Trophoblast cell (in vitro differentiated cells and primary cell): ENCODE measurements at regions not wholly inside any gene's neighbourhood (a gene's known extent, or its start where the extent isn't known, plus 50 kb on each side); places are given as distances from the start of the nearest gene placed in this dataset.

Experiments used
- DNase-seq, 2 donors: peaks; one replicate each; pipeline ENCODE4 v3.0.0-alpha.2; 2016
- H2AFZ ChIP-seq: 2 replicates; pipeline ENCODE4 v1.6.1; 2013; ENCODE audit warnings: low read length, moderate library complexity, mild to moderate bottlenecking; ENCODE audit not compliant: insufficient read depth, poor library complexity
- H2AK5ac ChIP-seq: 2 replicates; pipeline ENCODE4 v1.6.1; 2013; ENCODE audit warnings: mild to moderate bottlenecking, low read length
- H2BK120ac ChIP-seq: 2 replicates; pipeline ENCODE4 v1.6.1; 2013; ENCODE audit warnings: low read length, mild to moderate bottlenecking, moderate library complexity; ENCODE audit not compliant: insufficient read depth, poor library complexity
- H2BK12ac ChIP-seq: 2 replicates; pipeline ENCODE4 v1.6.1; 2013; ENCODE audit warnings: mild to moderate bottlenecking, low read length, moderate library complexity
- H2BK5ac ChIP-seq: 2 replicates; pipeline ENCODE4 v1.6.1; 2013; ENCODE audit warnings: low read length, low read depth, moderate library complexity, mild to moderate bottlenecking; ENCODE audit not compliant: poor library complexity
- H3K14ac ChIP-seq: 2 replicates; pipeline ENCODE4 v1.6.1; 2013; ENCODE audit warnings: mild to moderate bottlenecking, low read length
- H3K18ac ChIP-seq: 2 replicates; pipeline ENCODE4 v1.6.1; 2013; ENCODE audit warnings: mild to moderate bottlenecking, low read length
- H3K23ac ChIP-seq: 2 replicates; pipeline ENCODE4 v1.6.1; 2013; ENCODE audit warnings: low read length
- H3K27ac ChIP-seq: 2 replicates; pipeline ENCODE4 v1.5.1; 2013; ENCODE audit warnings: low read depth, mild to moderate bottlenecking, inconsistent platforms, low read length, moderate library complexity
- H3K27me3 ChIP-seq: 2 replicates; pipeline ENCODE4 v1.6.1; 2013; ENCODE audit warnings: inconsistent platforms, mild to moderate bottlenecking, low read length, moderate library complexity; ENCODE audit not compliant: insufficient read depth
- H3K36me3 ChIP-seq, 2 experiments: 1 replicate in 1 of 2; 2 replicates in 1 of 2; pipeline ENCODE4 v1.6.1; 2013; ENCODE audit warnings: low read length in 2 of 2, mild to moderate bottlenecking in 2 of 2, moderate library complexity in 1 of 2; ENCODE audit not compliant: insufficient read depth in 2 of 2, control insufficient read depth in 1 of 2
- H3K4ac ChIP-seq: 2 replicates; pipeline ENCODE4 v1.6.1; 2013; ENCODE audit warnings: low read depth, mild to moderate bottlenecking, low read length, moderate library complexity
- H3K4me1 ChIP-seq, 2 experiments: 1 replicate in 1 of 2; 2 replicates in 1 of 2; pipeline ENCODE4 v1.6.1; 2013; ENCODE audit warnings: low read length in 2 of 2, mild to moderate bottlenecking in 2 of 2, moderate library complexity in 1 of 2; ENCODE audit not compliant: insufficient read depth in 2 of 2, control insufficient read depth in 1 of 2
- H3K4me2 ChIP-seq: 2 replicates; pipeline ENCODE4 v1.6.1; 2013; ENCODE audit warnings: inconsistent platforms, mild to moderate bottlenecking, low read length, moderate library complexity
- H3K4me3 ChIP-seq: 2 replicates; pipeline ENCODE4 v1.5.1; 2013; ENCODE audit warnings: mild to moderate bottlenecking, low read depth, low read length, inconsistent platforms
- H3K79me1 ChIP-seq: one replicate; pipeline ENCODE4 v1.6.1; 2013; ENCODE audit warnings: low read length
- H3K79me2 ChIP-seq: 2 replicates; pipeline ENCODE4 v1.6.1; 2013; ENCODE audit warnings: low read length, mild to moderate bottlenecking; ENCODE audit not compliant: control insufficient read depth, insufficient read depth, poor library complexity
- H3K9ac ChIP-seq: 2 replicates; pipeline ENCODE4 v1.6.1; 2013; ENCODE audit warnings: mild to moderate bottlenecking, low read length
- H3K9me3 ChIP-seq: 2 replicates; pipeline ENCODE4 v1.6.1; 2013; ENCODE audit warnings: low read depth, mild to moderate bottlenecking, control low read depth, inconsistent platforms, low read length; ENCODE audit not compliant: insufficient read depth
- H4K12ac ChIP-seq: 2 replicates; pipeline ENCODE4 v1.6.1; 2013; ENCODE audit warnings: low read depth, mild to moderate bottlenecking, low read length, moderate library complexity
- H4K8ac ChIP-seq: 2 replicates; pipeline ENCODE4 v1.6.1; 2013; ENCODE audit warnings: low read depth, mild to moderate bottlenecking, low read length, moderate library complexity
- H4K91ac ChIP-seq: one replicate; pipeline ENCODE4 v1.6.1; 2013; ENCODE audit warnings: low read depth, mild to moderate bottlenecking, low read length, moderate library complexity
- WGBS: extraction: QIAGEN DNeasy Blood & Tissue Kit; methylation state at CpG from one replicate; pipeline ENCODE4 v1.1.7; 2013; ENCODE audit warnings: missing lambda C conversion rate; ENCODE audit not compliant: insufficient read length, insufficient coverage; ENCODE audit errors: extremely low coverage; 5-methylcytosine and 5-hydroxymethylcytosine counted together

DNA sequence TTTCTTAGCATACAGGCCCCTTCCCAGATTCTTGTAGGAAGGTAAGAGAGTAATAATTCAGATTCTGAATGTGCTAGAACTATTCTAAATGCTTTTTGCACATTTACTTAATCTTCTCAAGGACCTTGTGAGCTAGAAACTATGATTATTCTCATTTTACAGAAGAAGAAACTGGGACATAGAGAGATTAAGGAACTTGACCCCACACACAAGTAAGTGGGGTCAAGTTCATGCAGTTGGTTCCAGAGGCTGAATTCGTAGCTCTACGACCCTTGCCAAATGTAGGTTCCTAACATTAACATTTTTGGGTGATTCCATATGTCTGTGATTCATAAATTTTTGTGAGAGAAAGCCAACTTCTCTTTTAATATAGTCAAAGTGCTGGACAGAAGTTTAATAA, 238.1 kb downstream of the LACC1 start:
- H3K18ac ChIP-seq, result no peak overlapping the region
- no peak overlapping the region for H2BK120ac ChIP-seq
- H3K79me1 ChIP-seq, result no peaks in the 10 kb centered on the region
- H2AFZ ChIP-seq, result no peak overlapping the region
- no peak overlapping the region for H2BK12ac ChIP-seq
- no peak overlapping the region for H3K4ac ChIP-seq
- no peak overlapping the region for H3K9ac ChIP-seq
- no peaks in the 10 kb centered on the region for H3K27me3 ChIP-seq
- no peaks in the 10 kb centered on the region for H3K4me1 ChIP-seq
- no peak overlapping the region for H4K12ac ChIP-seq
- H3K4me2 ChIP-seq, result no peak overlapping the region
- no CpG with 5 or more reads among the region's 2 CpGs for WGBS
- no peaks in the 10 kb centered on the region for H3K79me2 ChIP-seq
- DNase-seq, result no peak
- H3K36me3 ChIP-seq, result no peaks in the 10 kb centered on the region
- H2AK5ac ChIP-seq, result no peak overlapping the region
- no peak overlapping the region for H2BK5ac ChIP-seq
- H3K9me3 ChIP-seq, result no peaks in the 10 kb centered on the region
- no peak overlapping the region for H3K4me3 ChIP-seq
- no peak overlapping the region for H4K8ac ChIP-seq
- H3K14ac ChIP-seq, result no peak overlapping the region
- no peak overlapping the region for H3K23ac ChIP-seq
- H4K91ac ChIP-seq, result no peak overlapping the region
- H3K27ac ChIP-seq, result no peak overlapping the region

- DNase-seq, result no peak
- Histone ChIP-seq H3K27ac (no peak overlapping the region), H3K23ac (no peak overlapping the region), H3K27me3 (no peaks in the 10 kb centered on the region), H2AK5ac (no peak overlapping the region), H3K36me3 (no peaks in the 10 kb centered on the region), H4K8ac (no peak overlapping the region), H2BK5ac (no peak overlapping the region), H3K9ac (no peak overlapping the region), H3K4me3 (no peak overlapping the region), H2BK120ac (no peak overlapping the region), H2BK12ac (no peak overlapping the region), H3K14ac (no peak overlapping the region), H4K91ac (no peak overlapping the region), H3K4me2 (no peak overlapping the region), H3K18ac (no peak overlapping the region), H3K79me1 (no peaks in the 10 kb centered on the region), H3K4ac (no peak overlapping the region), H4K12ac (no peak overlapping the region), H3K4me1 (no peaks in the 10 kb centered on the region), H3K79me2 (no peaks in the 10 kb centered on the region), H2AFZ (no peak overlapping the region), H3K9me3 (no peaks in the 10 kb centered on the region)
Measured at GRCh38 chr13:44118881-44119280, 239.2 kb downstream of the LACC1 start.

DNA sequence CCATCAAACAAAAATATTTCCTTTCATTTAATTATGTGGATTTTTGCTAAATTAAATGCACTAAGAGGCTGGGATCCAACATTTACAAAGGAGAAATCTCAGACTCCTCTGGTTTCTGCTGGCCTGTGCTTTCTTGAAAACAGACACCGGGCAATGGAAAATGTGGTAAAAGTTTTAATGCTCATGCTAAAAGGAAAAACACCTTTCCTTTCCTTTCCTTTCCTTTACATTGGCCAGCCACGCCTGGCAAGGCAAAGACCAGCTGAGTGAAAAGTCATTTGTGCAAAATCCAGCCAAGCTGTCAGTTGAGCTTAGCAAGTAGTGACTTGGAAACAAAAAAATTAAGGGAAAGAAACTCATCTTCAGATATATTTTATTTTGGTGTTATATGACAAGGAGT, 240.3 kb downstream of the LACC1 start:
- Histone ChIP-seq H3K9me3 (no peaks in the 10 kb centered on the region), H2AFZ (no peak overlapping the region), H3K9ac (no peak overlapping the region), H3K79me1 (no peaks in the 10 kb centered on the region), H3K36me3 (no peaks in the 10 kb centered on the region), H4K8ac (no peak overlapping the region), H3K4me2 (no peak overlapping the region), H3K18ac (no peak overlapping the region), H2BK120ac (no peak overlapping the region), H3K79me2 (no peaks in the 10 kb centered on the region), H3K4ac (no peak overlapping the region), H3K4me1 (no peaks in the 10 kb centered on the region), H4K12ac (no peak overlapping the region), H3K27ac (no peak overlapping the region), H2BK5ac (no peak overlapping the region), H2AK5ac (no peak overlapping the region), H3K14ac (no peak overlapping the region), H3K4me3 (no peak overlapping the region), H2BK12ac (no peak overlapping the region), H3K27me3 (no peaks in the 10 kb centered on the region), H3K23ac (no peak overlapping the region), H4K91ac (no peak overlapping the region)
- no peak for DNase-seq
- no CpG with 5 or more reads among the region's 2 CpGs for WGBS

GRCh38 chr13:44120849-44121755, 241.4 kb downstream of the LACC1 start:
- Histone ChIP-seq H4K8ac (no peak overlapping the region), H2AFZ (no peak overlapping the region), H2AK5ac (no peak overlapping the region), H2BK5ac (no peak overlapping the region), H3K9ac (no peak overlapping the region), H3K23ac (no peak overlapping the region), H3K9me3 (no peaks in the 10 kb centered on the region), H3K79me2 (no peaks in the 10 kb centered on the region), H3K4me2 (no peak overlapping the region), H3K4me3 (no peak overlapping the region), H3K36me3 (no peaks in the 10 kb centered on the region), H3K18ac (no peak overlapping the region), H3K14ac (no peak overlapping the region), H4K12ac (no peak overlapping the region), H2BK12ac (no peak overlapping the region), H3K27me3 (no peaks in the 10 kb centered on the region), H4K91ac (no peak overlapping the region), H3K4me1 (no peaks in the 10 kb centered on the region), H3K79me1 (no peaks in the 10 kb centered on the region), H2BK120ac (no peak overlapping the region), H3K4ac (no peak overlapping the region), H3K27ac (no peak overlapping the region)
- no CpG with 5 or more reads among the region's 9 CpGs for WGBS
- DNase-seq, result no peak
